ENCODE measurements at regions not wholly inside any gene's neighbourhood (a gene's known extent, or its start where the extent isn't known, plus 50 kb on each side); places are given as distances from the start of the nearest gene placed in this dataset.

- no peak for TF ChIP-seq POLR2A (IDR thresholded peaks at IDR 0.05; ENCODE audit: low read length)
- TF ChIP-seq GATA1 (IDR thresholded peaks at IDR 0.05; ENCODE audit: low read depth, low read length): no peak
These were observed 156.3 kb downstream of the FNDC1 start for GRCh38 chr6:159325476-159325875.
